Osteoblast (primary cell): ENCODE measurements at regions not wholly inside any gene's neighbourhood (a gene's known extent, or its start where the extent isn't known, plus 50 kb on each side); places are given as distances from the start of the nearest gene placed in this dataset.

Experiments used
- DNase-seq: peaks from one replicate; pipeline ENCODE4 v3.0.0; 2011; ENCODE audit warnings: low spot score, mixed read lengths; ENCODE audit not compliant: insufficient read length; ENCODE audit errors: missing footprints
- H2AFZ ChIP-seq: 2 replicates; pipeline ENCODE4 v1.6.0; 2011; ENCODE audit warnings: mild to moderate bottlenecking, low read length
- H3K27ac ChIP-seq: 2 replicates; pipeline ENCODE4 v1.5.1; 2011; ENCODE audit warnings: mild to moderate bottlenecking, low read depth, low read length, moderate library complexity
- H3K27me3 ChIP-seq: 2 replicates; pipeline ENCODE4 v1.6.0; 2012; ENCODE audit warnings: mild to moderate bottlenecking, control low read depth, inconsistent platforms, low read length, moderate library complexity; ENCODE audit not compliant: insufficient read depth
- H3K36me3 ChIP-seq: 2 replicates; pipeline ENCODE4 v1.5.1; 2011; ENCODE audit warnings: mild to moderate bottlenecking, low read length, control low read depth, moderate library complexity; ENCODE audit not compliant: insufficient read depth
- H3K4me1 ChIP-seq: 2 replicates; pipeline ENCODE4 v1.5.1; 2011; ENCODE audit warnings: mild to moderate bottlenecking, low read length, control low read depth, moderate library complexity; ENCODE audit not compliant: insufficient read depth
- H3K4me2 ChIP-seq: 2 replicates; pipeline ENCODE4 v1.6.0; 2011; ENCODE audit warnings: mild to moderate bottlenecking, low read length; ENCODE audit not compliant: insufficient read depth
- H3K4me3 ChIP-seq: fragments of 200-600 bp; sonication (generic); 3 replicates; pipeline ENCODE4 v1.5.1; 2012; ENCODE audit warnings: mild to moderate bottlenecking, low read length, inconsistent platforms; ENCODE audit not compliant: insufficient read depth
- H3K79me2 ChIP-seq: 2 replicates; pipeline ENCODE4 v1.6.0; 2012; ENCODE audit warnings: mild to moderate bottlenecking, low read length, control low read depth, inconsistent platforms; ENCODE audit not compliant: insufficient read depth
- H3K9me3 ChIP-seq: 2 replicates; pipeline ENCODE4 v1.5.1; 2011; ENCODE audit warnings: low read depth, low read length, control low read depth
- H4K20me1 ChIP-seq: 2 replicates; pipeline ENCODE4 v1.6.0; 2012; ENCODE audit warnings: mild to moderate bottlenecking, low read length, control low read depth; ENCODE audit not compliant: insufficient read depth
- TF ChIP-seq, protein P1 (sequence below): IDR thresholded peaks from 2 replicates; pipeline ENCODE4 v1.5.1; 2011; ENCODE audit warnings: mild to moderate bottlenecking, low read depth, low read length, moderate library complexity; ENCODE audit errors: extremely low read depth

DNA sequence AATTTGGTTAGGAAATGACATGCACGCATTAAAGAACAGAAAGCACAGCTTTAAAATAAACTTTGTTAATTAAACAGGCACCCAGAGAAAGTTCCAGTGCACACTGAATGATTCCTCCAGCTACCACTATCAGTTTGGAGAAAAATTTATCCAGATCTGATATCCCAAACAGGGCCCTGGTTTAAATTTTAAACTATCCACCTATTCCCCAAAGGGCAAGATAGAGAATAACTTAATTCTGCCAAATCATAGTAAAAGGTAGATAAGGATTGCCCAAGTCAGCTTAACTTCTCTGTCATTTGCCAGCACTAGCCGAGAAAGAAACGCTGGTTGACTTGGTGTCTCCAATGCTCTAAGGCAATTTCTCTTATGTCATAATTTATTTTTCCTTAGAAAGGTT is 321.9 kb upstream of the PKDCC start:
- no peak overlapping the region for H2AFZ ChIP-seq
- TF ChIP-seq, protein P1, sequence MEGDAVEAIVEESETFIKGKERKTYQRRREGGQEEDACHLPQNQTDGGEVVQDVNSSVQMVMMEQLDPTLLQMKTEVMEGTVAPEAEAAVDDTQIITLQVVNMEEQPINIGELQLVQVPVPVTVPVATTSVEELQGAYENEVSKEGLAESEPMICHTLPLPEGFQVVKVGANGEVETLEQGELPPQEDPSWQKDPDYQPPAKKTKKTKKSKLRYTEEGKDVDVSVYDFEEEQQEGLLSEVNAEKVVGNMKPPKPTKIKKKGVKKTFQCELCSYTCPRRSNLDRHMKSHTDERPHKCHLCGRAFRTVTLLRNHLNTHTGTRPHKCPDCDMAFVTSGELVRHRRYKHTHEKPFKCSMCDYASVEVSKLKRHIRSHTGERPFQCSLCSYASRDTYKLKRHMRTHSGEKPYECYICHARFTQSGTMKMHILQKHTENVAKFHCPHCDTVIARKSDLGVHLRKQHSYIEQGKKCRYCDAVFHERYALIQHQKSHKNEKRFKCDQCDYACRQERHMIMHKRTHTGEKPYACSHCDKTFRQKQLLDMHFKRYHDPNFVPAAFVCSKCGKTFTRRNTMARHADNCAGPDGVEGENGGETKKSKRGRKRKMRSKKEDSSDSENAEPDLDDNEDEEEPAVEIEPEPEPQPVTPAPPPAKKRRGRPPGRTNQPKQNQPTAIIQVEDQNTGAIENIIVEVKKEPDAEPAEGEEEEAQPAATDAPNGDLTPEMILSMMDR: no peak
- H3K4me1 ChIP-seq: peaks cover 18% of the 10 kb centered on the region
- no peak overlapping the region for H3K27ac ChIP-seq
- H3K27me3 ChIP-seq: no peaks in the 10 kb centered on the region
- no peaks in the 10 kb centered on the region for H3K79me2 ChIP-seq
- H3K4me2 ChIP-seq: no peak overlapping the region
- H3K4me3 ChIP-seq: no peak overlapping the region
- no peaks in the 10 kb centered on the region for H3K36me3 ChIP-seq
- DNase-seq: no peak
- no peaks in the 10 kb centered on the region for H3K9me3 ChIP-seq
- H4K20me1 ChIP-seq: no peaks in the 10 kb centered on the region

DNA sequence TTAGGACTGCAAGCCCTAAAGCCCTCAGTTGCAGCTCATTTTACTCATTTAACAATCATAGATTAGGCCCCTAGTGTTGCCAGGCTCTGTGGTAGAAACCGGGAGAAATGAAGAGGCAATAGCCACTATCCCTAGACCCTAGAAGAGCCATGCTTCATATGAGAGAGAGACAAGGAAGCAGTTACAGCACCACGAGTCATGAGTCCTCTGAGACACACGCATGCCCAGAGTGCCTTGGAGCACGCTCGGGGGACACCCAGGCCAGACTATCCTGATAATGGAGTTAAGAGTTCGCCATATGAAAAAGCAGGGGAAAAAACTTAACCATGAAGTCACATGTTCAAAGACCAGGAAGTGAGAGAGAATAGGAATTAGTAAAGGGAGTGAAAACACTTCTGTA is 321.5 kb upstream of the PKDCC start:
- Histone ChIP-seq H3K27me3 (no peaks in the 10 kb centered on the region), H3K4me2 (no peak overlapping the region), H3K4me3 (no peak overlapping the region), H3K79me2 (no peaks in the 10 kb centered on the region), H3K9me3 (no peaks in the 10 kb centered on the region), H3K27ac (no peak overlapping the region), H3K36me3 (no peaks in the 10 kb centered on the region), H4K20me1 (no peaks in the 10 kb centered on the region), H2AFZ (peak overlapping the region; percentile 67), H3K4me1 (peaks cover 14% of the 10 kb centered on the region)
- TF ChIP-seq, protein P1: no peak
- DNase-seq: no peak

DNA sequence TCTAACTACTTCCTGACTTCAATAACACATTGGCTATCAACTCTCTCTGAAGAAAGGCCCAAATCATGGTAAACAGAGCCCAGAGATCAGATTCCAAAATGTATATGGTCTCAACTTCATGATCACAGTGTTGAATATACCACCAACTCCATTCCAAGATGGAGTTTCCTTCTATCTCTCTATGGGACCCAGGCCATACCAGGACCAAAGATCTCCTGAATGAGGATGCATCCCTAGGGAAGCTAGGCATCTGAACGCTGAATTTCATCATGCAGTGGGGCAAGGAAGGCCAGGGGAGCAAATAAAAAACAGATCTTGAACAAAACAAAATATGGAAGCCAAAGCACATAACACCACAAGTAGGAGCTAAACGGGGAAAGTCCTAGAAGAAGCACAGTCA is 320.7 kb upstream of the PKDCC start:
- Histone ChIP-seq H3K4me2 (no peak overlapping the region), H4K20me1 (no peaks in the 10 kb centered on the region), H3K4me3 (no peak overlapping the region), H3K27ac (no peak overlapping the region), H3K36me3 (no peaks in the 10 kb centered on the region), H2AFZ (no peak overlapping the region), H3K4me1 (peaks cover 13% of the 10 kb centered on the region), H3K9me3 (no peaks in the 10 kb centered on the region), H3K79me2 (no peaks in the 10 kb centered on the region), H3K27me3 (no peaks in the 10 kb centered on the region)
- TF ChIP-seq, protein P1: no peak
- DNase-seq: no peak

DNA sequence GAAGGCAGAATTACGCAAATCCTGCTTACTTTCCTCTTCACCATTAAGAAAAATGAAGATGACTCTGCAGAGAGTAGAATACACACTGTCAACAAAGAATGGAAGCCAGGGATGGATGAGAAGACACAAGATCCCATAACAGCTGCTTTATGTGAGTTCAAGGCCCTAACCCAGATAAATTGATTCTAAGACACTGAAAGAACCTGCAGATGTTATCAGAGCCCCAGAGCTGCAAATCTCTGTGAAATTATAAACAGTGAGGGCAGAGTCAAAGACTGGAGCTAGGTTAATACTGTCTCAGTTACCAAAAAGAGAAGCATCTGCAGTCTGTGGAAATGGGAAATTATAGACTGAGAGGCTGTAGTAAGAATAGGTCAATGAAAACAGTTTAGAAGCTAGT is 320.1 kb upstream of the PKDCC start:
- Histone ChIP-seq H3K9me3 (no peaks in the 10 kb centered on the region), H3K27me3 (no peaks in the 10 kb centered on the region), H3K4me2 (no peak overlapping the region), H3K36me3 (no peaks in the 10 kb centered on the region), H3K4me3 (no peak overlapping the region), H3K79me2 (no peaks in the 10 kb centered on the region), H3K4me1 (peaks cover 7% of the 10 kb centered on the region), H3K27ac (no peak overlapping the region), H2AFZ (no peak overlapping the region), H4K20me1 (no peaks in the 10 kb centered on the region)
- TF ChIP-seq, protein P1: no peak
- DNase-seq: no peak
